ENCODE measurements at regions not wholly inside any gene's neighbourhood (a gene's known extent, or its start where the extent isn't known, plus 50 kb on each side); places are given as distances from the start of the nearest gene placed in this dataset.

DNA sequence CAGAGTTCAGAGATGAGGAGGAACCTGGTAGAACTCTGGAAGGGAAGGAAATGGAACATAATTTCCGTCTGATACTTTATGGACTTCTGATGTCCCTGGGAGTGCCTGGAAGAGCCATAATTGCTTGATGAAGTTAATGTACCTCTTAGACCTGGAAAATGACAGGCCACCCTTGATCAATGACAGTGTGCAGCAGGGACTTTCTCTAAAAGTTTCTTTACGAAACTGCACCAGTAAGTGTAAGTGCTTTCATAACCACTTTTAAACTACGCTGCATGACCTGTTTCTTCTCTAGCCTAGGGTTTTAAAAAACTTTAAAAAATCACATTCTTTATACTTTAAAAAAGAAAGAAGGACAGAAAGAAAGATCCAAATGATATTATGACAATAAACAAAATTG is 164.5 kb downstream of the LPIN1 start:
- no peaks in the 10 kb centered on the region for H3K27me3 Mint-ChIP-seq
- H3K9me3 Mint-ChIP-seq (ENCODE audit: low read depth) = peaks cover 5% of the 10 kb centered on the region
- no peaks in the 10 kb centered on the region for H3K36me3 Mint-ChIP-seq (ENCODE audit: insufficient read depth)
- no peak overlapping the region for H3K4me3 Mint-ChIP-seq (ENCODE audit: low read depth)
- DNase-seq (ENCODE audit: low spot score, unreplicated experiment) = no peak
- no peaks in the 10 kb centered on the region for H3K4me1 Mint-ChIP-seq (ENCODE audit: low read depth)
- TF ChIP-seq, protein P1, sequence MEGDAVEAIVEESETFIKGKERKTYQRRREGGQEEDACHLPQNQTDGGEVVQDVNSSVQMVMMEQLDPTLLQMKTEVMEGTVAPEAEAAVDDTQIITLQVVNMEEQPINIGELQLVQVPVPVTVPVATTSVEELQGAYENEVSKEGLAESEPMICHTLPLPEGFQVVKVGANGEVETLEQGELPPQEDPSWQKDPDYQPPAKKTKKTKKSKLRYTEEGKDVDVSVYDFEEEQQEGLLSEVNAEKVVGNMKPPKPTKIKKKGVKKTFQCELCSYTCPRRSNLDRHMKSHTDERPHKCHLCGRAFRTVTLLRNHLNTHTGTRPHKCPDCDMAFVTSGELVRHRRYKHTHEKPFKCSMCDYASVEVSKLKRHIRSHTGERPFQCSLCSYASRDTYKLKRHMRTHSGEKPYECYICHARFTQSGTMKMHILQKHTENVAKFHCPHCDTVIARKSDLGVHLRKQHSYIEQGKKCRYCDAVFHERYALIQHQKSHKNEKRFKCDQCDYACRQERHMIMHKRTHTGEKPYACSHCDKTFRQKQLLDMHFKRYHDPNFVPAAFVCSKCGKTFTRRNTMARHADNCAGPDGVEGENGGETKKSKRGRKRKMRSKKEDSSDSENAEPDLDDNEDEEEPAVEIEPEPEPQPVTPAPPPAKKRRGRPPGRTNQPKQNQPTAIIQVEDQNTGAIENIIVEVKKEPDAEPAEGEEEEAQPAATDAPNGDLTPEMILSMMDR (IDR thresholded peaks at IDR 0.05; ENCODE audit: unreplicated experiment) = no peak
- H3K27ac Mint-ChIP-seq = no peak overlapping the region

DNA sequence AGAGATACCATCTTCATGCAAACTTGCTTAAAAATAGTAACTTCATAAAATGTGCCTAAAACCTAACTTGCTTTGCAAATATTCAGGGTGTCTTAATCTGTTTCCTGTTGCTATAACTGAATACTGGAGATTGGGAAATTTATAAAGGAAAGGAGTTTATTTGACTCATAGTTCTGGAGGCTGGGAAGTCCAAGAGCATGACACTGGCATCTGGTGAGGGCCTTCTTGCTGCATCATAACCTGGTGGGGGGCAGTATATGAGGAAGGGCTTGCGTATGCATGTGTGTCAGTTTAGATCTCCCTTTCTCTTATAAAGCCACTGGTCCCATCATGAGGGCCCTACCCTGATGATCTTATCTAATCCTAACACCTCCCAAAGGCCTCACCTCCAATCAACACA is 166.5 kb downstream of the LPIN1 start:
- H3K36me3 Mint-ChIP-seq (ENCODE audit: insufficient read depth) = no peaks in the 10 kb centered on the region
- H3K4me1 Mint-ChIP-seq (ENCODE audit: low read depth) = no peaks in the 10 kb centered on the region
- no peak for DNase-seq (ENCODE audit: low spot score, unreplicated experiment)
- H3K27me3 Mint-ChIP-seq = no peaks in the 10 kb centered on the region
- peaks cover 5% of the 10 kb centered on the region for H3K9me3 Mint-ChIP-seq (ENCODE audit: low read depth)
- no peak overlapping the region for H3K4me3 Mint-ChIP-seq (ENCODE audit: low read depth)
- TF ChIP-seq, protein P1 (IDR thresholded peaks at IDR 0.05; ENCODE audit: unreplicated experiment) = no peak
- no peak overlapping the region for H3K27ac Mint-ChIP-seq

DNA sequence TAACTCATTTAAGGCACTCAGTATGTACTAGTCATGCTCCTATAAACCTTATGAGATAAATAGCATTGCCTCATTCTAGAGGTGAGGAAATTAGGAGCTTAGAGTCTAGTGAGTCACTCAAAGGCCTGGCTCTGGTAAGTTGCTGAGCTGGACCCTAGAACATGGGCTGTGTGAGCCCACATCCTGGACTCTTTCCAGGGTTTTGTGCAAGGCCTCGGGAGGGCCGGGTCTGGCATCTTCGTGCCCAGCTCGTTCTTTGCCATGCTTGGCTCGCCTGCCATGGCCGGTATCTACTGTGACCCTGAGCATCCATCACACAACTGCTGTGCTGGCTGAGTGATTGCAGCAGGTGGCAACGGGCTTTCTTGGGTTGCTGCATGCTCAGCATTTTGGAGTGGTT is 168.0 kb downstream of the LPIN1 start:
- no peak overlapping the region for H3K27ac Mint-ChIP-seq
- TF ChIP-seq, protein P1 (IDR thresholded peaks at IDR 0.05; ENCODE audit: unreplicated experiment) = no peak
- no peaks in the 10 kb centered on the region for H3K4me1 Mint-ChIP-seq (ENCODE audit: low read depth)
- DNase-seq (ENCODE audit: low spot score, unreplicated experiment) = no peak
- no peak overlapping the region for H3K4me3 Mint-ChIP-seq (ENCODE audit: low read depth)
- H3K36me3 Mint-ChIP-seq (ENCODE audit: insufficient read depth) = no peaks in the 10 kb centered on the region
- H3K9me3 Mint-ChIP-seq (ENCODE audit: low read depth) = peaks cover 5% of the 10 kb centered on the region
- no peaks in the 10 kb centered on the region for H3K27me3 Mint-ChIP-seq

DNA sequence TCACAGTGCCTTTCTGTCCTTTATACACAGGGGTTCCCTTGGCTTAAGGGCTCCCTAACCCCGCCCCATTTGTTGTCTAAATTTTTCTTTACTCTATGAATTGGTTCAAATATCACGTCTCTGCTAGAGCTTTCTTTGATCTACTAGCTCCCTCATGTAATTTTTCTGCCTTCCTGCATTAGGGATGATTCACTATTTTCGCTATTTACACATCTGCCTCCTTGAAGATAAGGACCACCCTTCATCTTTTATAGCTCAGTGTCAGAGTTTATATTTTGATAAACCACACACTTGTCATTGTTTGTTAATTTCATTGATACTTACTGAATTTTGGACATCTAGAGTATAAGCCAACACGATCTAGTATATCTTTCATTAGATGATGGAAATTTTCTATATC is 169.2 kb downstream of the LPIN1 start:
- TF ChIP-seq, protein P1 (IDR thresholded peaks at IDR 0.05; ENCODE audit: unreplicated experiment) = no peak
- H3K36me3 Mint-ChIP-seq (ENCODE audit: insufficient read depth) = no peaks in the 10 kb centered on the region
- no peak for DNase-seq (ENCODE audit: low spot score, unreplicated experiment)
- no peak overlapping the region for H3K4me3 Mint-ChIP-seq (ENCODE audit: low read depth)
- H3K4me1 Mint-ChIP-seq (ENCODE audit: low read depth) = peaks cover under 1% of the 10 kb centered on the region
- H3K27me3 Mint-ChIP-seq = no peaks in the 10 kb centered on the region
- H3K9me3 Mint-ChIP-seq (ENCODE audit: low read depth) = peaks cover 5% of the 10 kb centered on the region
- no peak overlapping the region for H3K27ac Mint-ChIP-seq

DNA sequence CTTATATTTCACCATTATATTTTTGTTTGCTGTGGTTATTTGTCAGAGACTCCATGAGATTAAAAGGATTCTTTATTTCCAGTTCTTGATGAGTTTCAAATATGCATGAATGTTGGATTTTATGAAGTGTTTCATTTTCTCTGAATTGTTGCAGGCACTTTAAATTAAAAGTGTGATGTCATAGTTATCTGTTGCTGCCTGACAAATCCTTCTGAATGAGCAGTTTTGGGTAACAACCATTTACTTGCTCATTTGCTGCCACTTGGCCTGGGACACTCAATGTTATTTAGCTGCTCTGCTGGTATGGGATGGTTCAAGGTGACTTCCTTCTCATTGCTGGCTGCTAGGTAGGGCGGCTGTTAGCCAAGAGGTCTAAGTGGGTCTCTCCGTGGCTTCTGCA is 173.5 kb downstream of the LPIN1 start:
- Mint-ChIP-seq H3K4me1 (ENCODE audit: low read depth) (peaks cover 5% of the 10 kb centered on the region), H3K9me3 (ENCODE audit: low read depth) (no peaks in the 10 kb centered on the region), H3K27ac (no peak overlapping the region), H3K36me3 (ENCODE audit: insufficient read depth) (no peaks in the 10 kb centered on the region), H3K27me3 (no peaks in the 10 kb centered on the region), H3K4me3 (ENCODE audit: low read depth) (no peak overlapping the region)
- TF ChIP-seq, protein P1 (IDR thresholded peaks at IDR 0.05; ENCODE audit: unreplicated experiment) = no peak
- no peak for DNase-seq (ENCODE audit: low spot score, unreplicated experiment)

Data from progenitor cell of endocrine pancreas (in vitro differentiated cells).